NCI-H748 (cell line): ENCODE measurements at regions not wholly inside any gene's neighbourhood (a gene's known extent, or its start where the extent isn't known, plus 50 kb on each side); places are given as distances from the start of the nearest gene placed in this dataset.
"Not testable (repeated sequence)": the region's sequence is repeated elsewhere in the genome, so short reads cannot be mapped to it uniquely, and the experiment has no call there.

Experiments
- DNase-seq: peaks from one replicate; lab custom pipeline; 2025; ENCODE audit not compliant: unreplicated experiment; lab: John Stamatoyannopoulos, UW

DNA sequence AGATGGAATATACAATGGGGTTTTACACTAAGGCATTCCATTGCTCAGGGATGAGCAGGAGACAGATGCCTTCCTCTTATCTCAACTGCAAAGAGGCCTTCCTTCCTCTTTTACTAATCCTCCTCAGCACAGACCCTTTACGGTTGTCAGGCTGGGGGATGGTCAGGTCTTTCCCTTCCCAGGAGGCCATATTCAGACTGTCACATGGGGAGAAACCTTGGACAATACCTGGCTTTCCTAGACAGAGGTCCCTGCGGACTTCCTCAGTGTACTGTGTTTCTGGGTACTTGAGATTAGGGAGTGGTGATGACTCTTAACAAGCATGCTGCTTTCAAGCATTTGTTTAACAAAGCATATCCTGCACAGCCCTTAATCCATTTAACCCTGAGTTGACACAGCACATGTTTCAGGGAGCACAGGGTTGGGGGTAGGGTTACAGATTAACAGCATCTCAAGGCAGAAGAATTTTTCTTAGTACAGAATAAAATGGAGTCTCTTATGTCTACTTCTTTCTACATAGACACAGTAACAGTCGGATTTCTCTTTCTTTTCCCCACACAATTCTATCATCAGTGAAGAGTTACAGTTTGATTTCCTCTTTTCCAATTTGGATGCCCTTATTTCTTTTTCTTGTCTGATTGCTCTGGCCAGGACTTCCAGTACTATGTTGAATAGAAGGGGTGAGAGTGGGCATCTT lies 737.1 kb downstream of the TRHDE start:
- DNase-seq: peak; percentile 2

- DNase-seq: no peak
Measured at GRCh38 chr12:73017981-73018380, 745.8 kb downstream of the TRHDE start.

- DNase-seq: no peak
Measured at GRCh38 chr12:73053893-73054292, 781.7 kb downstream of the TRHDE start.

DNA sequence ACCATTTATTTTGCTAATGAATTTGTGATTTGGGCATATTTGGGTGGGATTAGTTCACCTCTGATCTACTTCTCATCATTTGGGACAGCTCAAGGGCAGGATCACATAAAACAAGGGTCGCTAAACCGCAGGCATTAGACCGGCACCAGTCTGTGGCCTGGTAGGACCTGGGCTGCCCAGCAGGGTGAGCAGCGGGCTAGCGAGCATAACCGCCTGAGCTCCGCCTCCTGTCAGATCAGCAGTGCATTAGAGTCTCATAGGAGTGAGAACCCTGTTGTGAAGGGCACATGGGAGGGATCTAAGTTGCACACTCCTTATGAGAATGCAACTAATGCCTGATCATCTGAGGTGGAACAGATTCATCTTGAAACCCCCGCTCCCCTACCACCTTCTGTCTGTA lies 785.3 kb downstream of the TRHDE start:
- DNase-seq: no peak

- DNase-seq: no peak
Measured at GRCh38 chr12:73065913-73066312, 793.7 kb downstream of the TRHDE start.

DNA sequence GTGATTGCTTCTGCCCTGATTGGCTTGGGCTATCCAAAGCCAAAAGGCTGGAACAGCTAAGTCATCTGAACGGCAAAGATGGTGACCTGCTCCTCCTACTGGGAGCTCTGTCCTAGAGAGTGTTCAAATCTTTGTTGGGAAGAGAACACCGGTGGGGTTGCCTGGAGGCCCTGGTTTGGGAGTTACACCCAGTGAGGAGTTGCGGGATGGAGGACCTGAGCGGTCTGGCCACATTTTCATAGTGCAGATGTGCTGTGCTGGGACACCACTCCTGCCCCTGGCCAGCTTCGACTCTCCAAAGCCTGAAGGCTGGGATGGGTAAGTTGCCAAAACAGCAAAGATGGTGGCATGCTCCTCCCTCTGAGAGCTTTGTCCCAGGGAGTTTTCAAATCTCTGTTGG lies 795.4 kb downstream of the TRHDE start:
- DNase-seq: no peak

DNA sequence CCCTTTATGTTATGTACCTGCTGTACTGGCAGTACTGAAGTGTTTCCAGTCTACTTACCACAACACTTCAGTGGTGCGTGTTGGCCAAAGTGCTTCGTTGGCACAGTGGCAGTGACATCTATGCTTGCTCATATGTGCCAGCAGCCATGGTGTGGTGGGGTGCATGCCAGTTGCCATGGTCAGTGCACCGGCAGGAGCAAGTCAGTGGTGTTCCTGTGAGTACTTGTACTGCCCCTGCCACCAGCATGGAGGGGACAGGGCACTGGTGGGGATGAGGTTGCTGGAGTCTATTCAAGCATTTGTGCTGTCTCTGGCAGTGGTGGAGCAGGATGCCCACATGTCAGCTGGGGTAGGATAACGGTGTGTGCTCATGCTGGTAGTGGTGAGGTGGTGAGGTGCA lies 800.0 kb downstream of the TRHDE start:
- DNase-seq: no peak

DNA sequence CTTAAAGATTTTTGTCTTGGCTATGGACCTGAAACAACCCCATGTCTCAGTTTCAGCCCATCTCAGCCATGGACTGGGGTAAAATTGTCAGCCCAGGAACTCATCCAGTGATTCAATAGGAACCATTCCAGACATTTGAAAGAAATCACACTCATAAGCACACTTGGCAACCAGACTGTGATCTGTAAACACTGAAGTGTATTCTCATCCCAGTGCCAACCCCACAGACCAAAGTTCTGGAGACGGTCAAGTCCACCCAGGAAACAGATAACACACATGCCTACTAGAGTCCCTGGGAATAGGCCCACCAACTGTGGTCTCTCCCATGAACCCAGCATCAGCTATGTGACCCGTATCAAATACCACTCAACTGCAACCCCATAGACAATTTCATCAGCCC lies 804.6 kb downstream of the TRHDE start:
- no peak for DNase-seq

- DNase-seq: no peak
Measured at GRCh38 chr12:73083736-73084135, 811.6 kb downstream of the TRHDE start.

- no peak for DNase-seq
Measured at GRCh38 chr12:73106296-73106695, 834.1 kb downstream of the TRHDE start.

DNA sequence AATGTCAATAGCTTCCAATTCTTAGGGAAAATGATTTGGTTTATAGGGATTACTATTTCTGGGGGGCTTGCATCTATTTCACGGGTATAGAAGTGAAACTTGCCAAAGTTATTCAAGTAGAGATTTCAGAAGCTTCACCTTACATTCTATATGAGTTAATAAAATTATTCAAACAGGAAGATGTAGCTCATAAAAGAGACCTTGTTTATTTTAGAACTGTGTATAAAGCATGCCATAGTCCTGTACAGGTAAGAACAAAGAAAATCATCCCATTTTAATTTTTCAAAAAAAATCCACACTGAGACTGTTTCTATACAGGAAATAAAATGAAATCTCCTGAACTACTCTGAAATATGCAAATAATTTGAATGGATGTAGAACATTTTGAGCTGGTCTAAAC lies 834.7 kb downstream of the TRHDE start:
- no peak for DNase-seq

GRCh38 chr12:73110816-73111215 lies 838.6 kb downstream of the TRHDE start:
- DNase-seq: no peak

DNA sequence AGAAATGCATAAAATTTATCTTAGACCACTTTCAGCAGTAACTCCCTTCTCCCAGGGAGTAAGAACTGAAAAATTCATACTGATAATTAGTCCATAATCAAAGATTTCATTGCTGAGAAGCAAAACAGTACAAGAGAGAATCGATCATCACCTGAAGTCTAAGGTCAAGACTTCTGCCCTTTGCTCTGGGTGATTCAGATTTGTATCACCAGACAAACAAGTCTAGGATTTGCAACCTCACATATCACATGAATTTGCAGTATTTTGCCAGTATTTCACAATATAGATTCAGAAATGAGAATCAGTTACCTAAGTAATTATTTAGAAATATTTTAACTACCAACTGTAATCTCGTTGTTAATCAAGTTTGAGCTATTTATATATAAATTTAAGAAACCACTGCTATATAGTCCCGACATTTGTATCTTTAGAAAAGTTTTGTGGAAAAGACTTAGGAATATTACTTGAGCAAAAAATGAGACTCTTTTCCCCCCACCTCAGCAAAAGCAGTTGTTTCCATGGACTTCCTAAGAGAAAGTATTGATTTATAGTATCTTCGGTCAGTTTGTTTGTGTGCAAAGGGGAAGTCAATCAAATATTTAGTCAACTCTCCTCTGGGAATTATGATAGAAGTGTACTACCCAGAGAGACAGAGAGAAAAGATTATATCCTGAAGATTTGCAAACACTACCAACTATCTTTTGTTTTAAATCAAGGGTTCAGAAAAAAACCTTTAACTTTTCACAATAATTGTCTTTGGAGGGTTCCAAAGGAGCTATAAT lies 840.1 kb downstream of the TRHDE start:
- DNase-seq: no peak

DNA sequence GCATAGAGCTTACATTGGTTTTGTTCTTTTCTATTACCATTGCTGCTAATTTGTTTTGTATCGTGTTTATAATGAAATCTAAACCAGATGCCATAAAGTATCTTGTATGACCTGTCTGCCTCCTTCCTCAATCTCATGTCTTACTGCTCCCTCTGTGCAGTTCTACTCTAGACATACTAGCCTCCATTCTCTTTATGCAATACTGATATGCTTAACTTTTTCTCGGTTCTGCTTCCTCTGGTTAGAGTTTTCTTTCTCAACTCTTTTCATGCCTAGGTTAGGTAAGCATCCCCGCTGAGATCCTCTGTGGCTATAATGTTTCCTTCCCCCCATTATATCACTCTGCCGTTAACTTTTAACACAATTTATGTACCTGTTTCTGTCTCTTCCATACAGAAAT lies 852.3 kb downstream of the TRHDE start:
- no peak for DNase-seq

GRCh38 chr12:73125148-73125547 lies 853.0 kb downstream of the TRHDE start:
- no peak for DNase-seq

- no peak for DNase-seq
Measured at GRCh38 chr12:73136386-73136785, 864.2 kb downstream of the TRHDE start.

- not testable (repeated sequence) for DNase-seq
Measured at GRCh38 chr12:73139642-73140041, 867.5 kb downstream of the TRHDE start.

DNA sequence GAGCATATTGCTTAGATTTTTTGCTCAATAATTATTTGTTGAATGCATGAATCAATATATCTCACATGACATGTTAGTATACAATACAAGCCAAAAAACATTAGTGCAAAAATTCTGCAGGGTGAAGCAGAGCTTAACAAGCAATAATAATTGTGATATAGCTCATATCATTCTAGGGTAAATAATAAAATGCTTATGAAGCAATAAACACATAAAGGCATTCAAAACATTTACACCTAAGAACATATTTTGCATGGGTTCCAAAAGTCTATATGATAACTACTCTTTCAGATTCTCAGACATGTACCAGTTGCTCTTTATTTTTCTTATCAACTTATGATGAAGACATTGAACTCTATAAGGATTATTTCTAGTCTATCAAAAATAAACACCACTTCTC lies 886.2 kb downstream of the TRHDE start:
- no peak for DNase-seq

- no peak for DNase-seq
Measured at GRCh38 chr12:73159954-73160353, 887.8 kb downstream of the TRHDE start.

- DNase-seq: no peak
Measured at GRCh38 chr12:73161970-73162369, 889.8 kb downstream of the TRHDE start.

DNA sequence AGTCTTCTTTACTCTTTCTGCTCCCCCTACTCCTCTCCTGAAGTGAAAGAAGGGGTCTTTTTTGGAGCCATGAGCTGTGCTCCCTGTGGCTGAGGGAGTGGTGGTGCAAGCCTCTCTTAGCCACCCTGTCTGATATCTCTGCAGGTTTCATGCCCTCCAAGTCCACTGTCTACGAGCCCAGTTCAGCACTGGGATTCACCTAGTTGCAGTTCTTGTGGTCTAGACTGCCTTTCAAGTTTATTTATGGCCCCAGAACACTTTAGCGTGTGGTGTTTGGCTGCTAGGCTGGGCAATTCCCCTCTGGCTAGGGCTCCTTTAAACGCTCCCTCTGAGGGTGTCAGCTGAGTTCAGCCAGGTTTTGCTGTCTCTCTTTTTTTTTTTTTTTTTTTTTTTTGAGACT lies 908.6 kb downstream of the TRHDE start:
- DNase-seq: no peak

DNA sequence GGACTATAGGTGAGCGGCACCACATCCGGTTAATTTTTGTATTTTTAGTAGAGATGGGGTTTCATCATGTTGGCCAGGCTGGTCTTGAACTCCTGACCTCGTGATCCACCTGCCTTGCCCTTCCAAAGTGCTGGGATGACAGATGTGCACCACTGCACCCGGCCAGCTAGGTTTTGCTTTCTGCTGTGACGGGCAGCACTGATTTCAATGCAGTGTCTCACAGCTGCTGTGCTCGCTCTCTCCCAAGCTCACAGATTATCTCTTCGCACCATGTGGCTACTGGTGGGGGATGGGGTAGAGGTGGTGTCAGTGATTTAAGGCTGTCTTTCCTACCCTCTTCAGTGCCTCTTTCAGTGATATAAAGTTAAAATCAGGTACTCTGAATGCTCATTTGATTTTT lies 909.1 kb downstream of the TRHDE start:
- DNase-seq: no peak

GRCh38 chr12:73185403-73185802 lies 913.2 kb downstream of the TRHDE start:
- DNase-seq: no peak
